ENCODE measurements at regions not wholly inside any gene's neighbourhood (a gene's known extent, or its start where the extent isn't known, plus 50 kb on each side); places are given as distances from the start of the nearest gene placed in this dataset.
"Not testable (repeated sequence)": the region's sequence is repeated elsewhere in the genome, so short reads cannot be mapped to it uniquely, and the experiment has no call there.

GRCh38 chr10:53370347-53370746, 597.8 kb upstream of the MBL2 start:
- no peak for DNase-seq (ENCODE audit: low spot score)
- no peak for TF ChIP-seq CTCF (IDR thresholded peaks at IDR 0.05)
- Histone ChIP-seq H3K4me3 (no peak overlapping the region), H3K27ac (no peak overlapping the region)

- H3K27ac ChIP-seq: no peak overlapping the region
- no peak for TF ChIP-seq CTCF (IDR thresholded peaks at IDR 0.05)
- H3K4me3 ChIP-seq: no peak overlapping the region
- DNase-seq (ENCODE audit: low spot score): no peak
Measured at GRCh38 chr10:53361936-53362335, 589.4 kb upstream of the MBL2 start.

GRCh38 chr10:53361281-53361680, 588.7 kb upstream of the MBL2 start:
- no peak for DNase-seq (ENCODE audit: low spot score)
- no peak overlapping the region for H3K27ac ChIP-seq
- no peak overlapping the region for H3K4me3 ChIP-seq
- TF ChIP-seq CTCF (IDR thresholded peaks at IDR 0.05): no peak

GRCh38 chr10:53358978-53359377, 586.4 kb upstream of the MBL2 start:
- not testable (repeated sequence) for DNase-seq (ENCODE audit: low spot score); H3K4me3 ChIP-seq; H3K27ac ChIP-seq

- TF ChIP-seq CTCF (IDR thresholded peaks at IDR 0.05): no peak
Measured at GRCh38 chr10:53358536-53358935, 586.0 kb upstream of the MBL2 start.

GRCh38 chr10:53357587-53357986, 585.0 kb upstream of the MBL2 start:
- H3K27ac ChIP-seq: no peak overlapping the region
- no peak overlapping the region for H3K4me3 ChIP-seq
- no peak for DNase-seq (ENCODE audit: low spot score)
- no peak for TF ChIP-seq CTCF (IDR thresholded peaks at IDR 0.05)

More at GRCh38 chr10:53358536-53358935, 586.0 kb upstream of the MBL2 start:
- Histone ChIP-seq H3K4me3 (no peak overlapping the region), H3K27ac (no peak overlapping the region)
- no peak for DNase-seq (ENCODE audit: low spot score)

GRCh38 chr10:53356616-53357349, 584.2 kb upstream of the MBL2 start:
- no peak for TF ChIP-seq CTCF (IDR thresholded peaks at IDR 0.05)
- Histone ChIP-seq H3K4me3 (no peak overlapping the region), H3K27ac (no peak overlapping the region)
- no peak for DNase-seq (ENCODE audit: low spot score)

GRCh38 chr10:53342531-53342930, 569.9 kb upstream of the MBL2 start:
- not testable (repeated sequence) for DNase-seq (ENCODE audit: low spot score); H3K4me3 ChIP-seq; H3K27ac ChIP-seq

GRCh38 chr10:53338199-53338598, 565.6 kb upstream of the MBL2 start:
- H3K4me3 ChIP-seq; DNase-seq (ENCODE audit: low spot score); H3K27ac ChIP-seq: not testable (repeated sequence)

- DNase-seq (ENCODE audit: low spot score); H3K27ac ChIP-seq; H3K4me3 ChIP-seq: not testable (repeated sequence)
Measured at GRCh38 chr10:53335803-53336422, 563.3 kb upstream of the MBL2 start.

Measured in coronary artery (tissue), 2 donors.